Prostate gland (tissue), 2 donors: ENCODE measurements at regions not wholly inside any gene's neighbourhood (a gene's known extent, or its start where the extent isn't known, plus 50 kb on each side); places are given as distances from the start of the nearest gene placed in this dataset.

Source experiments
- CTCF ChIP-seq, 4 experiments: fragments of 200-600 bp in 2 of 4; fragments of 450-650 bp in 2 of 4; sonication (generic) in 2 of 4; IDR thresholded peaks; 1 replicate in 3 of 4; 2 replicates in 1 of 4; pipeline ENCODE4 v1.5.1; 2016 to 2019; ENCODE audit warnings: antibody characterized with exemption in 4 of 4, mild to moderate bottlenecking in 2 of 4, moderate library complexity in 2 of 4
- POLR2A ChIP-seq: fragments of 450-650 bp; IDR thresholded peaks from one replicate; pipeline ENCODE4 v1.6.1; 2016; ENCODE audit warnings: antibody characterized with exemption, mild to moderate bottlenecking
- POLR2AphosphoS5 ChIP-seq: sonication (generic); formaldehyde crosslinking; IDR thresholded peaks from one replicate; pipeline ENCODE4 v1.6.1; 2017; ENCODE audit warnings: antibody characterized with exemption

DNA sequence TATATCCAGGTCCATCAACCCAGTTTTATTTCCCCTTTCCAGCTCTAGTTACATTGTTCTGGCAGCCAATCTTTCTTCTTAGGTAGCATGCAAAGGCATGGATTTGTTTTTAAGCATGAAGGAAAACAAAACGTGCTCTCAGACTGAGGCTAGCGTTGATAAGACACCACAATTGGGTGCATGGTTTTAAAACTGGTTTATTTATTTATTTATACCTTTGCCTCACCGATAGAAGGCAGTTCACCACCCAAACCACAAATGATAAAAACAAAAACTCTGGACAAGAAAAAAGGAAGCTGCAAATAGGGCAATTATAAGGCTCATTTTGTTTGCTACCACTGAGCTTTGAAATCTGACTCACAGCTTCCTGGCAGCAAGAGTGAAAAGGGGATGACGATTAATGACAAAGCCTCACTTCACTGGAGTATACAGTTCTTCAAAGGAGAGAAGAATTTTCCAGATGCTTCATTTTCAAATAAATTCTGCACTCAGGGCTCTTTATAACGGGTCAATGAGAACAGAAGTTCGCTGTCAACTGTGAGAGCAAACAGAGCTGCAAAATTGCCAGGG lies 278.4 kb upstream of the IRX5 start:
- TF ChIP-seq CTCF (IDR thresholded peaks at IDR 0.05) (no peak), POLR2A (no peak), POLR2AphosphoS5 (no peak)
